HUES64 (cell line): ENCODE measurements at regions not wholly inside any gene's neighbourhood (a gene's known extent, or its start where the extent isn't known, plus 50 kb on each side); places are given as distances from the start of the nearest gene placed in this dataset.

Source experiments
- H3K27ac ChIP-seq: 2 replicates; pipeline ENCODE4 v1.7.0; 2013; ENCODE audit warnings: low read depth, low read length, inconsistent platforms
- H3K27me3 ChIP-seq: 2 replicates; pipeline ENCODE4 v1.6.1; 2013; ENCODE audit warnings: mild to moderate bottlenecking, low read length; ENCODE audit not compliant: insufficient read depth
- H3K36me3 ChIP-seq: 2 replicates; pipeline ENCODE4 v1.6.1; 2013; ENCODE audit warnings: mild to moderate bottlenecking, low read length; ENCODE audit not compliant: insufficient read depth
- H3K4me1 ChIP-seq: 2 replicates; pipeline ENCODE4 v1.6.1; 2013; ENCODE audit warnings: mild to moderate bottlenecking, low read length, moderate library complexity; ENCODE audit not compliant: insufficient read depth
- H3K4me3 ChIP-seq: 2 replicates; pipeline ENCODE4 v1.5.1; 2013; ENCODE audit warnings: mild to moderate bottlenecking, low read length, moderate library complexity
- H3K9ac ChIP-seq: 2 replicates; pipeline ENCODE4 v1.6.1; 2013; ENCODE audit warnings: mild to moderate bottlenecking, low read depth, low read length
- H3K9me3 ChIP-seq: 2 replicates; pipeline ENCODE4 v1.6.1; 2013; ENCODE audit warnings: low read depth, low read length; ENCODE audit not compliant: insufficient read depth
- WGBS: fragments of 150-250, 120-280 bp; methylation state at CpG from one replicate; pipeline ENCODE4 v1.1.7; 2013; ENCODE audit warnings: missing lambda C conversion rate; 5-methylcytosine and 5-hydroxymethylcytosine counted together

DNA sequence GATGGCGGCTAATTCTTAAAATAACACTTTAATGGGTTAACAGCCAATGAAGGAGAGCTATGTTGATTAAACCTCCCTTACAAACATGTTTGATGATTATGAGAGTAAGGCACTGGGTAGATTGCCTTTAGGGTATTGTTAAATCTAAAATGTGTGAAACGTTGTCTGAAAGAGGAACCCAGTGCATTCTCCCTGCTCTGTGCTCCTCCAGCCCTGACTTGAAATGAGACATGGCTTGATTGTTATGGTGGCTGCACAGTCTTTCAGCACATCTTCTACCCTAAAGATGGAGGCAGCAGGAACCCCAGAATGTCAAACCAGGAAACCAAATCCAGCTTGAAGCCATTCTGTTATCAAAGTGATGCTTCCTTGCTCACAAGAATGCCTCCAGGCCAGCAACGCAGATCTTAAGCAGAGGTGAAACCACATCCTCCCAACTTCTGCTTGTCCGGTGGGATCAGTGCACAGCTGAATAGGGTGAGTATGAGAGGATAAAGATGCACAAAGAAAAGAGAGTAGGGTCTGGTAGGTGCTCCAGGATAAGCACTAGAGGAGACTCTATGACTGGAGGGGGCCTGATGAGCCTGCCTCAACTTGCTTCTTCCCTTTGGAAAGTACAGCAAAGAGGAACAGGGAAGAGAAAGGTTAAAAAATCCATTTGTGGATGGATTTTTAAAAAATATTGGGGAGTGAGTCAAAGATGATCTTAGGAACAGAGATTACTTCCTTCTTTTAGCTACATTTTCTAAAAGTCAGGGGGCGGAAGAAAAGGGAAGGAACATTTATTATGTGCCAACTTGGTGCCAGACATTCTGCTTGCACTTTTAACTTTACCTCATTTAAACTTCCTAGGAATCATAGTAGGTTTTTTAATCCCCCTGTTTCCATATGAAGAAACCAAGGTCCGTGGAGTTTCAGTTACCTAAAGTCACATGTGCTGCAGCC lies 523.0 kb downstream of the TXNL1 start:
- Histone ChIP-seq H3K27me3 (no peaks in the 10 kb centered on the region), H3K36me3 (no peaks in the 10 kb centered on the region), H3K9me3 (no peaks in the 10 kb centered on the region), H3K4me3 (no peak overlapping the region), H3K9ac (no peak overlapping the region), H3K4me1 (no peaks in the 10 kb centered on the region), H3K27ac (no peak overlapping the region)
- 92% methylated on average over 5 of the region's 6 CpGs for WGBS

DNA sequence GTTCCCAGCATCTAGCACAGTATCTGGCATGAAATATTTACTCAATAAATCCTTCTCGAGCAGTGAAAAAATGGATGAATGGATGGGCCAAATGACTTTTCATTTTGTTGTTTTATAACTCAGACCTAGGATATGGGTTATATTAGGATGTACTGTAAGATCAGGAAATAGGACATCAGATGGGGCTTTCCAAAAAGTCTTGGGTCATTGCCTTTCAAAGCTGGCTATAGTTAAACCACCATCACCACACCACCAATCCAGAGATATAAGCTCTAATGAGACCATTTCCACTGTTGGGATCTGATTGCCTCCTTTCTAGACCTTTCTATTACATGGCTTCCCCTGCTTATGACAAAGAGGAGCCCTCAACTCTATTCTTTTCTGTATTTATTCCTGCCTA lies 525.0 kb upstream of the TCF4 start:
- Histone ChIP-seq H3K9ac (no peak overlapping the region), H3K36me3 (no peaks in the 10 kb centered on the region), H3K27me3 (no peaks in the 10 kb centered on the region), H3K9me3 (no peaks in the 10 kb centered on the region), H3K4me3 (no peak overlapping the region), H3K27ac (no peak overlapping the region), H3K4me1 (no peaks in the 10 kb centered on the region)
- WGBS, result 100% methylated on average over 1 of the region's 1 CpG

DNA sequence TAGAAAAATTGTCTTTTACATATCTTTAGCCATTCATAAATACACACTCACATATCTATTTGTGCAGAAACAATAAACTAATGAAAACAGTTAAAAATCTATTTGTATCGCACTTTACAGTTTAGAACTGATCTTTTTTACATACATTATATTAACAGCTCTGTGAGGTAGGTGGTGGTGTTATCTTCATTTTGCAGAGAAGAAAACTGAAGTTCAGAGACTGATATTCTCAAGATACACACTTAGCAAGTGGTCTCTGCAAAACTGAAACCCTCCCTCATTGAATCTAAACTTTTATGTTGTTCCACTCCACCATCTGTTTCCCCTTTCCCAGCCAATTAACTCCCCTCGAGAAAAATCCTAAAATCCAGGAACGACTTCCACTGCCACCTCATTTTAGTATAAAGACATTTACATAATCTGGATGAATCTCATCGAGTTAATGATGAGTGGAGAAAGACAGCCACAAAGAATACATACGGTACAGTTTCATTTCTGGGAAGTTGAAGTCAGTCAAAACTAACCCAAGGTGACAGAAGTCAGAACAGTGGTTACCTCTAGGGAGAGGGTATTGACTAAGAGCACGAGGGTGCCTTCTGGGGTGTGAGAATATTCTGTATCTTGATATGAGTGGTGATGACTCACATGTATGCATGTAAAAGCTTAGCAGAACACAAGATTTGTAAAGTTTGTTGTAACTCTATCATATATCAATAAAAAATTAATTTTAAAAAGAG lies 524.2 kb upstream of the TCF4 start:
- H3K9ac ChIP-seq, result no peak overlapping the region
- no peaks in the 10 kb centered on the region for H3K4me1 ChIP-seq
- no peak overlapping the region for H3K4me3 ChIP-seq
- H3K36me3 ChIP-seq, result no peaks in the 10 kb centered on the region
- no peak overlapping the region for H3K27ac ChIP-seq
- H3K9me3 ChIP-seq, result no peaks in the 10 kb centered on the region
- WGBS, result 89% methylated on average over 5 of the region's 6 CpGs
- no peaks in the 10 kb centered on the region for H3K27me3 ChIP-seq

DNA sequence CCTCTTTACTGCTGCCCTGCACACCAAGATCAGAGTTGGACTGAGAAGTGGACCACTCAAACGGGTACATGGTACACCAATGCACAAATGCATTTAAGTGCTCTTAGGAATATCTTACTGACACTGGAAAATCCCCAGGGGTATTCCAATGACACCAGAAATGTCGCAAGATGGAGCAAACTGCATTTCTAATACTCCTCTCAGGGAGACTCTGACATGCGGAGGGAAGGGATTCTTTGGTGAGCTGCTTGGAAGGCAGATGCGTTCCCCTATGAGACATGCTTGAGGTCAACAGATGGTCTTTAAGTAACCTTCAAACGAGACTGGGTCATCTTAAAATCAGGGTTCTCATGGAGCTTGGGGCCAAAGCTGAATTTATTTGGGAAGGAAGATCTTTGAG lies 521.8 kb upstream of the TCF4 start:
- WGBS, result 93% methylated on average over 5 of the region's 5 CpGs
- Histone ChIP-seq H3K27ac (no peak overlapping the region), H3K9ac (no peak overlapping the region), H3K9me3 (peaks cover 4% of the 10 kb centered on the region; the same call in 1 of the 2 replicates), H3K27me3 (no peaks in the 10 kb centered on the region), H3K4me1 (no peaks in the 10 kb centered on the region), H3K4me3 (no peak overlapping the region), H3K36me3 (no peaks in the 10 kb centered on the region)

DNA sequence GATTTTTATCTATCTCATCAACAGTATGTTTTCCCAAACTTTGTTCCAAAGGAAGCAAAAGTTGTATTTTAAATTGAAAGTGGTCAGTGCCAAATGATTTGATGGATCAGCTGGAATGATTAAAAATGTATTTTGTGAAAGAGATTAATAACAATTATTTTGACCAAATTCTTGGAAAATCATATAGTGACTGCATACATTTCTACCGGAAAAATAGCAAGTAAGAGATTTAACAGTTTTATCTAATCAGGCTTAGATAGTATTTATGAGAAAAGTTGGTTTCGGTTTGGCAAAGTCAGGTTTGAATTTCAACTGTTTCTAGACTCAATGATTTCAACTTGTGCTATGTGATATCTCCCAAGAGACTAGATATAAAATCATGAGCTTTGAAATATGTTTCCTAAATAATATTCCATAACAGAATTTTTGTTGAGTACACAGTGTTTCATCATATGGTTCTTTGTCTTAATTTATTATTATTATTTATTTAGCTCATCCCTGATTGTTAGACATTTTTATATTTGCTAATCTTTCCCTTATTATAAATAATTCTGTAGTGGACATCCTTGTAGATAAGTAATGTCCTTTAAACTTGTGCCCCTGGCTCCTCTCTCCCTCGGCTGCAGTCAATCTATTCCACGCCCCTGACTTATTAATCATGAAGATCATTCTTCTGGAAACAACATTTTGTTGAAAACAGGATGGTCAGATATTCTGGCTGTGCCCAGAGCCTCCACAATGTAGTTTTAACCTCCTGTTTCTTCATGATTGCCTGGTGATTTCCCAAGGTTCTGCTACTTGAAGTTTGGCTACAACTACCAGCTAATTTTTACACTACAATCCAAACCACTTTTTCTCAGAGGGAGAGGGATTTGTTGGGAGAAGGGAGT lies 520.7 kb upstream of the TCF4 start:
- Histone ChIP-seq H3K4me3 (no peak overlapping the region), H3K27me3 (no peaks in the 10 kb centered on the region), H3K27ac (no peak overlapping the region), H3K9me3 (peaks cover 14% of the 10 kb centered on the region), H3K4me1 (no peaks in the 10 kb centered on the region), H3K36me3 (no peaks in the 10 kb centered on the region), H3K9ac (no peak overlapping the region)
- WGBS, result 94% methylated on average over 4 of the region's 4 CpGs

DNA sequence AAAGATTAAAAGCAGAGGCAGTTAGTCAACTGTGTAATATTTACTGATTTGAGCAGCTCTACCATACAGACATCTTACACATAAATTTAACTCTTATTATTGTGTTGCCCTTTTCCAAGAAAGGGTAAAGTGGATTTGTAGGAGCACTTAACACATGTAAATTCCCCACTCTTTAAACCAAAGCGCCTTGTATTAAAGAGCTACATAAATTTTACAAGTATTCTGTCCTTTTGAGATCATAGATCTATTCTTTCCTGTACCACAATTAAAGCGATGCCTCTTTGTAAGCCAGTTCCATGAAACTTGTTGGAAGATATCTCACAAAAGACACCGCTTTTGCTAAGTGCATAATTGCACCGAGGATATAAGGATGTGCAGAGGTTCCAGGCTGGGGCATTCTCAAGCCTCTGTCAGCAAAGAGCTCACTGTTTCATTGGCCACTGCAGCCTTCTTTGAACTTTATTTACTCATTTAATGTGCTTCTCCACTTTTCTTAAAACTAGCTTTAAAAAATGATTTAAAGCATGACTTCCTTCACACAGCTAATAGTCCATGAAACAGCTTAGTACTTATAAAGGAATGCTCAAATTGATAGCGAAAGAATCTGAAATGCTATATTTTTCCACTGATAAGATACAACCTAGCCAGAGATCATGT lies 520.0 kb upstream of the TCF4 start:
- Histone ChIP-seq H3K9ac (no peak overlapping the region), H3K36me3 (no peaks in the 10 kb centered on the region), H3K9me3 (peaks cover 14% of the 10 kb centered on the region), H3K4me1 (no peaks in the 10 kb centered on the region), H3K27me3 (no peaks in the 10 kb centered on the region), H3K27ac (no peak overlapping the region), H3K4me3 (no peak overlapping the region)
- 92% methylated on average over 5 of the region's 5 CpGs for WGBS

DNA sequence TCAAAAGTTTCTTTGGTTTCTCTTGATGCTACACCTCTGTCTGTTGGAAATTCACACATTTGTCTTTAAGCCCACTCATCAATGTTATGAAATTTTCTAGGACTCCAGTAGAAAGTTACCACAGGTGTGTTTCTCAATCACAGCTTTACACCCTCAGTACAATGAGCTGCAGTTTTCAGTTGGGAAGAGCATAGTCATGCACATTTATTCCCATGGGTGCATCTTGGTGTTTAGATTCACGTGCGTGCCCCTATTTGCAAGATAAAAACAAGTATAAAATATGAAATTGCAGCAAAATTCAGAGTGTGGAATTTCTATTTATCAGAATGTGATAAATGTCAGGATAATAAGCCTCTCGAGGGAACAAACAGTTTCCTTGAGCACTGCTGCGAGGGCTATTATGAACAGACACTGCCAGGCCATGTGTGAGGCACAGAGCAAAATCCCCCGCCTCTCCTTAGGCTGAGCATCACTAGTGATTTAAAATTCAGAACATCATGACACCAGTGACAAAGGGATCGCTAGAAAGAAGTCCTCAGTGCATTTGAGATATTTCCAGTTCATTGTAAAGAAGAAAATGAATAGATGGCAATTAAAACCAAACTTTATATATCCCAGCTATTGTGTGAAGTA lies 512.2 kb upstream of the TCF4 start:
- H3K36me3 ChIP-seq, result no peaks in the 10 kb centered on the region
- no peak overlapping the region for H3K27ac ChIP-seq
- peaks cover 14% of the 10 kb centered on the region for H3K9me3 ChIP-seq
- no peak overlapping the region for H3K4me3 ChIP-seq
- no peaks in the 10 kb centered on the region for H3K4me1 ChIP-seq
- H3K9ac ChIP-seq, result no peak overlapping the region
- WGBS, result 94% methylated on average over 6 of the region's 6 CpGs
- no peaks in the 10 kb centered on the region for H3K27me3 ChIP-seq

DNA sequence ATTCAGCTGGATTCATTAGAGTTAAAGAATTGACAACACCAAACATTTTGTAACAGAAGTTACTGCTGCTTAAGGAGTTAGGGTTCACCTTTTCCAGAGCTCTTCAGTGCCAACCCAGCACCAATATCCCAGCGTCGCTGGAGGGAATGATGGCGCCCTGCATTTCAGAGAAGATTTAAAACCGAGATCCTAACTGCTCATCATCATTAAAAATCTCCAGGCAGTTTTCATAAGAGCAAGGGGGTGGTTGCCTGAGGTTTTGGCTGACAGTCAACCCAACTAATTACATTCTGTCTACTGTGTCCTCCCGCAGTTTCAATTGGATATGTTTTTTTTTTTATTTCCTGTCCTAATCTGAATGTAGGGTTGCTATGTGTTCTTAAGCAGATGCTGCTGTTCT lies 509.6 kb upstream of the TCF4 start:
- Histone ChIP-seq H3K27ac (no peak overlapping the region), H3K36me3 (no peaks in the 10 kb centered on the region), H3K4me1 (no peaks in the 10 kb centered on the region), H3K4me3 (no peak overlapping the region), H3K9ac (no peak overlapping the region), H3K27me3 (no peaks in the 10 kb centered on the region), H3K9me3 (no peaks in the 10 kb centered on the region)
- WGBS, result 98% methylated on average over 4 of the region's 5 CpGs

DNA sequence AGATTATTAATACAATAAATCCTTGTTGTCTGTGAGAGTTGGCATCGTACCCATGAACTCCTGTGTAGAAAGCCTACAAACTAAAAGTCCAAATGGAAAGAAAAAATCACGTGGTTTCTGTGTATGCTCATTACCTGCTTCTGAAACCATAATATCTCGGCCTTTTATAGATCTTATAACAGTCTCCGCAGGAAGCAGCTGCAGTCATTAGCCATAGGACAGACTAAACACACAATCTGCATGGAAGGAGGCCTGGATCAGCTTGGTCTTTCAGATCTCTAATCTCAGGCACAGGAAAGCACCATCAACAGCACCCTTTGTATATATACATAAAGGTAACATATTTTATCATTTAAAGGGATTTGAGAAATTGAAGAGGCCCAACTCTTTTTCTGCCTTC lies 508.9 kb upstream of the TCF4 start:
- no peak overlapping the region for H3K4me3 ChIP-seq
- no peaks in the 10 kb centered on the region for H3K27me3 ChIP-seq
- no peaks in the 10 kb centered on the region for H3K36me3 ChIP-seq
- 95% methylated on average over 4 of the region's 4 CpGs for WGBS
- no peaks in the 10 kb centered on the region for H3K9me3 ChIP-seq
- H3K4me1 ChIP-seq, result no peaks in the 10 kb centered on the region
- H3K27ac ChIP-seq, result no peak overlapping the region
- no peak overlapping the region for H3K9ac ChIP-seq

DNA sequence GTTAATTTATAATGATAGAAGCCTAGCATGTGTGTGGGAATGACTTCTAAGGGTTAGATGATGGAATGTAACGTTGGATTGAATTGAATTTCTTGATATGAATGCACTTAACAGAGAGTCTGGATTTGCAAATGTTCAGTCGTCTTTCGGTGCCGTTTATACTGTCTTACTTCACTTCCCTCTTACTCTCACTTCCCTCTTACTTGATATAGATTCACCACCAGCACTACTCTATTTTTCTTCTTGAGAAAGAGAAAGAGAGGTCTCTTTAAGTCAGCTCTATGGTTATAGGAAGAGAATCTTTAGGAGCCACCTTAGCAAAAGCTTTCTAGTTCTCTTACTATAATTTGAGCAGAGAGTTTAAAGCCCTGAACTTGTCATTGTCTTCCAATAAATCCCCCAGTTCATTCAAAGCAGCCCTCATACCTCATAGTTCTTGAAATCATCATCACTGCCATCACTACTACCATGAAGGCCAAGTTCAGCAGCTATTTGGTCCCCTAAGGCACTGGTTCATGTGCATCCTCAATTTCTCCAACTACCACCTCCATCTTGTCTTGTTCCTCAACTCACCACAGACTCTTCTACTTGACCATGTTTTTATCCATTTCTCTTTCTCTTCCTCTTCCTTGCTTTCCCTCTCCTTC lies 501.7 kb upstream of the TCF4 start:
- WGBS, result 98% methylated on average over 4 of the region's 4 CpGs
- Histone ChIP-seq H3K9me3 (no peaks in the 10 kb centered on the region), H3K36me3 (no peaks in the 10 kb centered on the region), H3K27me3 (no peaks in the 10 kb centered on the region), H3K9ac (no peak overlapping the region), H3K4me3 (no peak overlapping the region), H3K4me1 (no peaks in the 10 kb centered on the region), H3K27ac (no peak overlapping the region)
